ENCODE measurements at regions not wholly inside any gene's neighbourhood (a gene's known extent, or its start where the extent isn't known, plus 50 kb on each side); places are given as distances from the start of the nearest gene placed in this dataset.

- Histone ChIP-seq H3K9me3 (ENCODE audit: insufficient read depth, low read length) (no peaks in the 10 kb centered on the region), H3K4me2 (ENCODE audit: low read length) (no peak overlapping the region), H2AFZ (ENCODE audit: low read depth, low read length) (no peak overlapping the region), H3K27ac (ENCODE audit: low read length) (no peak overlapping the region), H3K36me3 (replicated peaks; ENCODE audit: low read depth, low read length) (no peaks in the 10 kb centered on the region), H3K27me3 (ENCODE audit: low read depth, low read length) (peaks cover 11% of the 10 kb centered on the region), H3K79me2 (ENCODE audit: low read length) (no peaks in the 10 kb centered on the region), H3K4me3 (ENCODE audit: low read length) (no peak overlapping the region), H4K20me1 (ENCODE audit: insufficient read depth, low read length) (no peaks in the 10 kb centered on the region), H3K9ac (ENCODE audit: low read length) (no peak overlapping the region), H3K4me1 (ENCODE audit: low read length) (no peaks in the 10 kb centered on the region)
- no peak for TF ChIP-seq CTCF (IDR thresholded peaks at IDR 0.05; ENCODE audit: low read depth, low read length)
- TF ChIP-seq EZH2phosphoT487 (IDR thresholded peaks at IDR 0.05; ENCODE audit: low read depth): no peak
Observed at GRCh38 chr2:97359861-97360584, 229.7 kb downstream of the ANKRD36B start.

- H3K4me3 ChIP-seq (ENCODE audit: low read length): no peak overlapping the region
- no peaks in the 10 kb centered on the region for H3K36me3 ChIP-seq (replicated peaks; ENCODE audit: low read depth, low read length)
- H3K4me1 ChIP-seq (ENCODE audit: low read length): peaks cover 7% of the 10 kb centered on the region
- H3K27ac ChIP-seq (ENCODE audit: low read length): no peak overlapping the region
- H3K79me2 ChIP-seq (ENCODE audit: low read length): no peaks in the 10 kb centered on the region
- no peak overlapping the region for H3K9ac ChIP-seq (ENCODE audit: low read length)
- peaks cover 39% of the 10 kb centered on the region for H3K27me3 ChIP-seq (ENCODE audit: low read depth, low read length)
- no peak overlapping the region for H3K4me2 ChIP-seq (ENCODE audit: low read length)
- no peak overlapping the region for H2AFZ ChIP-seq (ENCODE audit: low read depth, low read length)
- H3K9me3 ChIP-seq (ENCODE audit: insufficient read depth, low read length): no peaks in the 10 kb centered on the region
- TF ChIP-seq EZH2phosphoT487 (IDR thresholded peaks at IDR 0.05; ENCODE audit: low read depth) (no peak), CTCF (IDR thresholded peaks at IDR 0.05; ENCODE audit: low read depth, low read length) (no peak)
- no peaks in the 10 kb centered on the region for H4K20me1 ChIP-seq (ENCODE audit: insufficient read depth, low read length)
Observed at GRCh38 chr2:97355887-97356286, 233.8 kb downstream of the ANKRD36B start.

- Histone ChIP-seq H3K27ac (ENCODE audit: low read length) (no peak overlapping the region), H3K9me3 (ENCODE audit: insufficient read depth, low read length) (no peaks in the 10 kb centered on the region), H3K4me2 (ENCODE audit: low read length) (no peak overlapping the region), H3K79me2 (ENCODE audit: low read length) (no peaks in the 10 kb centered on the region), H3K4me3 (ENCODE audit: low read length) (no peak overlapping the region), H3K9ac (ENCODE audit: low read length) (no peak overlapping the region), H3K36me3 (replicated peaks; ENCODE audit: low read depth, low read length) (no peaks in the 10 kb centered on the region), H3K4me1 (ENCODE audit: low read length) (peaks cover 7% of the 10 kb centered on the region), H4K20me1 (ENCODE audit: insufficient read depth, low read length) (no peaks in the 10 kb centered on the region), H3K27me3 (ENCODE audit: low read depth, low read length) (peaks cover 39% of the 10 kb centered on the region), H2AFZ (ENCODE audit: low read depth, low read length) (no peak overlapping the region)
- no peak for TF ChIP-seq EZH2phosphoT487 (IDR thresholded peaks at IDR 0.05; ENCODE audit: low read depth)
- TF ChIP-seq CTCF (IDR thresholded peaks at IDR 0.05; ENCODE audit: low read depth, low read length): no peak
Observed at GRCh38 chr2:97355176-97355575, 234.5 kb downstream of the ANKRD36B start.

- no peak overlapping the region for H3K27ac ChIP-seq (ENCODE audit: low read length)
- no peaks in the 10 kb centered on the region for H3K36me3 ChIP-seq (replicated peaks; ENCODE audit: low read depth, low read length)
- H3K9ac ChIP-seq (ENCODE audit: low read length): no peak overlapping the region
- H3K4me3 ChIP-seq (ENCODE audit: low read length): no peak overlapping the region
- no peak overlapping the region for H2AFZ ChIP-seq (ENCODE audit: low read depth, low read length)
- no peaks in the 10 kb centered on the region for H4K20me1 ChIP-seq (ENCODE audit: insufficient read depth, low read length)
- H3K79me2 ChIP-seq (ENCODE audit: low read length): no peaks in the 10 kb centered on the region
- no peaks in the 10 kb centered on the region for H3K9me3 ChIP-seq (ENCODE audit: insufficient read depth, low read length)
- 0 out of 2 replicates have a peak overlapping the region, but pooled peaks have one; percentile 7 for H3K4me2 ChIP-seq (ENCODE audit: low read length)
- H3K4me1 ChIP-seq (ENCODE audit: low read length): peaks cover 7% of the 10 kb centered on the region
- TF ChIP-seq EZH2phosphoT487 (IDR thresholded peaks at IDR 0.05; ENCODE audit: low read depth) (no peak), CTCF (IDR thresholded peaks at IDR 0.05; ENCODE audit: low read depth, low read length) (no peak)
- peaks cover 39% of the 10 kb centered on the region for H3K27me3 ChIP-seq (ENCODE audit: low read depth, low read length)
Observed at GRCh38 chr2:97354576-97354975, 235.1 kb downstream of the ANKRD36B start.
